OCI-LY7 (cell line): ENCODE measurements at regions not wholly inside any gene's neighbourhood (a gene's known extent, or its start where the extent isn't known, plus 50 kb on each side); places are given as distances from the start of the nearest gene placed in this dataset.

Experiments
- BruUV-seq: library from RNA; stranded (reverse); fragments of 400-500 nt; replicated peaks from 2 replicates; lab custom pipeline; 2021; lab: Mats Ljungman, UMichigan
- CTCF ChIA-PET: fragments of 300-600 bp; sonication (Branson Sonifier 250); formaldehyde crosslinking; loops from one replicate; lab custom pipeline; 2022; ENCODE audit warnings: antibody characterized with exemption; ENCODE audit not compliant: unreplicated experiment; lab: Charles Lee
- POLR2A ChIA-PET: fragments of 300-600 bp; sonication (Branson Sonifier 250); formaldehyde crosslinking; loops from one replicate; lab custom pipeline; 2022; ENCODE audit warnings: antibody characterized with exemption; lab: Charles Lee
- DNase-seq: peaks from one replicate; pipeline ENCODE4 v3.0.0-alpha.2; 2015; ENCODE audit warnings: low spot score
- H2AFZ ChIP-seq: fragments of 200-600 bp; sonication (generic), shearing (Covaris generic); 2 replicates; pipeline ENCODE4 v1.6.1; 2014; ENCODE audit warnings: mild to moderate bottlenecking, antibody characterized with exemption, low read length, moderate library complexity
- H3K27ac ChIP-seq: fragments of 200-600 bp; sonication (generic); 2 replicates; pipeline ENCODE4 v1.5.1; 2014; ENCODE audit warnings: mixed run types, low read depth, mild to moderate bottlenecking, moderate library complexity, low read length, inconsistent platforms; ENCODE audit not compliant: poor library complexity, severe bottlenecking
- H3K36me3 ChIP-seq: fragments of 200-600 bp; sonication (generic); 2 replicates; pipeline ENCODE4 v1.6.1; 2014; ENCODE audit warnings: mild to moderate bottlenecking, antibody characterized with exemption, low read length, moderate library complexity, mixed read lengths; ENCODE audit not compliant: insufficient read depth
- H3K4me1 ChIP-seq: fragments of 200-600 bp; sonication (generic); 2 replicates; pipeline ENCODE4 v1.5.1; 2014; ENCODE audit warnings: mild to moderate bottlenecking, low read length; ENCODE audit not compliant: insufficient read depth, poor library complexity, severe bottlenecking
- H3K4me2 ChIP-seq: fragments of 200-600 bp; sonication (generic); 2 replicates; pipeline ENCODE4 v1.6.1; 2014; ENCODE audit warnings: mild to moderate bottlenecking, low read length
- H3K4me3 ChIP-seq: fragments of 200-600 bp; sonication (generic); 2 replicates; pipeline ENCODE4 v1.5.1; 2014; ENCODE audit warnings: mild to moderate bottlenecking, low read depth, low read length; ENCODE audit not compliant: poor library complexity, severe bottlenecking
- H3K79me2 ChIP-seq: fragments of 200-600 bp; sonication (generic); 2 replicates; pipeline ENCODE4 v1.6.1; 2016; ENCODE audit warnings: low read depth, mild to moderate bottlenecking, low read length, moderate library complexity, mixed read lengths; ENCODE audit not compliant: insufficient read depth
- H3K9me2 ChIP-seq: fragments of 200-600 bp; sonication (generic); 2 replicates; pipeline ENCODE4 v1.6.1; 2016; ENCODE audit warnings: mild to moderate bottlenecking, low read length, mixed read lengths; ENCODE audit not compliant: insufficient read depth
- H3K9me3 ChIP-seq: fragments of 200-600 bp; sonication (generic); 2 replicates; pipeline ENCODE4 v1.6.1; 2014; ENCODE audit warnings: mild to moderate bottlenecking, mixed run types, low read length, mixed read lengths
- H4K20me1 ChIP-seq: fragments of 200-600 bp; sonication (generic); 2 replicates; pipeline ENCODE4 v1.6.1; 2014; ENCODE audit warnings: mild to moderate bottlenecking, antibody characterized with exemption, low read length, moderate library complexity, mixed read lengths; ENCODE audit not compliant: insufficient read depth
- CTCF ChIP-seq: fragments of 200-600 bp; sonication (generic); conservative IDR thresholded peaks from 2 replicates; pipeline ENCODE4 v1.5.1; 2014; ENCODE audit warnings: mild to moderate bottlenecking, antibody characterized with exemption, low read length, moderate library complexity, mixed read lengths
- EZH2phosphoT487 ChIP-seq: fragments of 200-600 bp; sonication (generic); IDR thresholded peaks from 2 replicates; pipeline ENCODE4 v1.6.1; 2018; ENCODE audit warnings: low read depth, borderline replicate concordance, mild to moderate bottlenecking, mixed run types, antibody characterized with exemption, low read length, moderate library complexity, mixed read lengths
- intact Hi-C: fragments of 100-400 bp; cut with micrococcal nuclease; formaldehyde crosslinking; loops from one replicate; pipeline ENCODE4 v1.10.0; 2022; ENCODE audit not compliant: unreplicated experiment

GRCh38 chr6:28589957-28590349 is 64.3 kb downstream of the GPX5 start:
- intact Hi-C loops: no loop called here
- Histone ChIP-seq H3K9me3 (no peaks in the 10 kb centered on the region), H3K4me3 (no peak overlapping the region), H3K4me2 (no peak overlapping the region), H3K79me2 (no peaks in the 10 kb centered on the region), H3K9me2 (no peaks in the 10 kb centered on the region), H2AFZ (no peak overlapping the region), H3K36me3 (no peaks in the 10 kb centered on the region), H3K27ac (no peak overlapping the region), H4K20me1 (no peaks in the 10 kb centered on the region), H3K4me1 (no peaks in the 10 kb centered on the region)
- TF ChIP-seq CTCF (no peak), EZH2phosphoT487 (no peak)
- DNase-seq: no peak
- no TSS peak for BruUV-seq
- CTCF ChIA-PET: no interaction called here
- POLR2A ChIA-PET: interaction anchor here (0.9 kb wide), 1 partner anchor 17 kb away, joined by 3 read pairs; no protein-coding TSS in a partner anchor

GRCh38 chr6:28597217-28597835 is 71.6 kb downstream of the GPX5 start:
- Histone ChIP-seq H2AFZ (no peak overlapping the region), H3K9me3 (0 out of 2 replicates have a peak, but pooled peaks cover 5% of the 10 kb centered on the region), H3K27ac (no peak overlapping the region), H3K4me2 (no peak overlapping the region), H3K36me3 (no peaks in the 10 kb centered on the region; the same call in 1 of the 2 replicates), H3K79me2 (no peaks in the 10 kb centered on the region), H4K20me1 (no peaks in the 10 kb centered on the region), H3K4me3 (no peak overlapping the region), H3K4me1 (no peaks in the 10 kb centered on the region), H3K9me2 (no peaks in the 10 kb centered on the region)
- intact Hi-C loops: no loop called here
- no peak for DNase-seq
- BruUV-seq: no TSS peak
- POLR2A ChIA-PET: interaction anchor here (0.7 kb wide), 1 partner anchor 9 kb away, joined by 3 read pairs; no protein-coding TSS in a partner anchor
- no peak for TF ChIP-seq EZH2phosphoT487
- TF ChIP-seq CTCF: no peak
- CTCF ChIA-PET: no interaction called here
